ENCODE measurements at regions not wholly inside any gene's neighbourhood (a gene's known extent, or its start where the extent isn't known, plus 50 kb on each side); places are given as distances from the start of the nearest gene placed in this dataset.

DNA sequence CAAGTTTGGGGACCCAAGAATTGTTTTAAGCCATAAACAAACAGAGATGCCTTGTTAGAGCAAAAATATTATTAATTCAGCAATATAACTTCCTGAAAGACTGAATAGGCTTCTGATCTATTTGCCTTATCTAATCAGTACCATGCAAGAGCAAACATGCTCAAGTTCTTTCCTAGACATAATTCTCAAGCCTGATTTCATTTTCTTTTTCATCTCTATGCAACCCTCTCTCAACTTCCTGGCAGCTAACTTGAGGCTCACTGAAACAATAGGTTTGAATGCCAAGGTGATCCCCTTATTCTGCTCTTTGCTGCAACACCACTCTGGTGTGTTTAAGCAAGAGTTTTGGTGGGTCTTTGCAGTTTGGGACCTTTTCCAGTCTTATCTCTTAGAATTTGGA, 230.9 kb upstream of the CD96 start:
- no peak for DNase-seq (ENCODE audit: extremely low read depth, low read depth)

DNA sequence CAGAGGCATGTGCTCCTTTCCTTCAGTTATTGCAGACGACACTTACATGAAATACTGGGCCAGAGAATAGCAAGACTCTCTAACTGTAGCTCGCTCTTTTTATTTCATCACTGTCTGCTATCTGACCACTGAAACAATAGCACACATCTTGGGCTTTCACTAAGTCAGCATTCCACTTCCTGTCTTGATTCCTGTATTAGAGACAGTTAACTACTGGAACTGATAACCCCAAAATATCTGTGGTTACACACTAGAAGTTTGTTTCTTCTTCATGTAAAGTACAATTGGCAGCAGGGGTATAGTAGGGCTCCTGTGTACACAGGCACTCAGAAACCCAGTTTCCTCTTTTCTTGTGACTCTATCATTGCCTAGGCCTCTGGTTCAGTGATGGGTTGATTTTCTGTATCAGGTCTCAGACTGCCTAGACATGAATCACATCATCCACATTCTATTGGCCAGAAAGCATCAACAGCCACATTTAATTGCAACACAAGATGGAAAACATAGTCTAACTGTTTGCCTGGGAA, 230.2 kb upstream of the CD96 start:
- no peak for DNase-seq (ENCODE audit: extremely low read depth, low read depth)

DNA sequence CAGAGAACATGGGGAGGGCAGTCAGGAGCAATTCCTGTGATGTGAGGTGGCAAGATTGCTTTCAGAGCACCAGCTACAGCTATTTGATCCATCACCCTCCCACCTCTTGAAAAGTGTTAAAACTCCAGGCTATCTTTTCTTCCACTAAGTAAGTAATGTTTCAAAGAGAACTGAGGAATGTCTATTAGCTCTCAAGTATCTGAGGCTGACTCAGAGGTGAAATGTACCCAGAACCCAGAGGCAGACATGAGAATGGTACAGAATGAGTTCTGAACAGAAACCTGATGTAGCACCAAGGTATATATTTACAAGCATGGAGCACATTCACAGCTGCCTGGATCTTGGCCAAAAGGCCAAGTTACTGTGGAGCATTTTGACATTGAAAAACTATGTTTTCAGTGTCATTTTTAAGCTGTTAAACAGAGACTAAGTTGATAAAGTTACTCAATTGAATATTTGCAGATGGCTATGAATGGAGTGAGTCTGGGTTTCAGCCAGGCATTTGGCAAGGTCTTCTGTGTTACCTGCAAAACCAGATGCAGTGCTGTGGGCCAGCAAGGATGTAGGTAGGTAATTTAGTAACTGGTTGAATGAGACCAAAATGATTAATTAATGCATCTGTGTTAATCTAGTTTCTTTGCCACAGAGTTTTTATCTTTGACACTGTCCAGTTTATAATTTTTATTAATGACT, 227.7 kb upstream of the CD96 start:
- no peak for DNase-seq (ENCODE audit: extremely low read depth, low read depth)

DNA sequence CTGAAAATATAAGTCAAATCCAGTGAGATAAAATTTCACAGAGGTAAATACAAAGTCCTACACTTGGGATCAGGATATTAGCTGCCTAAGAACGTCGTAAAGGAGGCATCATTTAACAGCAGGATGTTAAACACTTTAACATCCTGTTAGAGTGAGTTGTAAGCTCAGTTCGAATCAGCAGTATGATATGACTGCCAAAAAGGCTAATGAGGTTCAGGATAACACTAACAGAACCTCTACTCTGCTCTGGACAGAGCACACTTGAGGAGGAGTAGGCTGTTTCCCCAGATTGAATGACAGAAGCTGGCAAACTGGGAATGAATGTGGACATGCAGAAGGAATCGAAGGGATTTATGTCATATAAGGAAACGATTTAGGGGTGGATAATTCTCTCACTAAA, 227.1 kb upstream of the CD96 start:
- DNase-seq (ENCODE audit: extremely low read depth, low read depth), result no peak

DNA sequence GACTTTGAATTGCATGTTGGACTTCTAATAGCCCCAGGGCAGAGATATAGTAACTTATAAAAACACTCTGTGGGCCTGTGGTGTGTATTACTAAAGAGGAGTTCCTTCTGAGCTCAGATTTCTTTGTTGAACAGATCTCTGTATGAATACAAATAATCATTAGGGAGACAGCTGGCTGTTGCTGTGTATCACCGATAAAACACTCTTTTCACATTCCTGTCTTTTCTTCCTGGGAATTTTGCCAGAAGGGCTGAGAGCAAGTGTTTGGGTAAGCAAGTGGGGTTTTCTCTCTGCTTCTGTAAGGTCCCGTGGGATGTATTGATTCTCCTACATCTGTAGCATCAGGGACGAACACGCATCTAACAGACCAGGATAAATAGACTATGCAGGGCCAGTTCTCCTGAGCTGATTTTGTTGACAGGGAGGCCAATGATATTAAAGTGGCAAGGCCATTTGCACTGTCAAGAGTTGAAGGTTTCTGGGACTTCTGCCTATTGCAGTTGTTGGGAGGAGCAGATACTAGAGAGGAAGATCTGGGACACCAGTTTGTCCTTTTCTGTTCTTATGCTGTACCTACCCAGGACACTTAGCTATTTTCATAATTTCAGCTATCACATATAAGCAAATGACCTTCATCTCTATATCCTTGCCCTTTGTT, 225.9 kb upstream of the CD96 start:
- DNase-seq (ENCODE audit: extremely low read depth, low read depth), result no peak

DNA sequence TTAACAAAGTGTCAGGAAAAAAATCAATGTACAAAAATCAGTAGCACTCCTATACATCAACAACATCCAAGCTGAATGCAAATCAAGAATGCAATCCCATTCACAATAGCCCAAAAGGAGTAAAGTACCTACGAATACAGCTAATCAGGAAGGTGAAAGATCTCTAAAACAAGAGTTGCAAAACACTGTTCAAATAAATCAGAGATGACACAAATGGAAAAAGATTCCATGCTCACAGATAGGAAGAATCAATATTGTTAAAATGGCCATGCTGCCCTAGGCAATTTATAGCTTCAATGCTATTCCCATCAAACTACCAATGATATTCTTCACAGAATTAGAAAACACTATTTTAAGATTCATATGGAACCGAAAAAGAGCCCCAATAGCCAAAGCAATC, 223.7 kb upstream of the CD96 start:
- DNase-seq (ENCODE audit: extremely low read depth, low read depth), result no peak

DNA sequence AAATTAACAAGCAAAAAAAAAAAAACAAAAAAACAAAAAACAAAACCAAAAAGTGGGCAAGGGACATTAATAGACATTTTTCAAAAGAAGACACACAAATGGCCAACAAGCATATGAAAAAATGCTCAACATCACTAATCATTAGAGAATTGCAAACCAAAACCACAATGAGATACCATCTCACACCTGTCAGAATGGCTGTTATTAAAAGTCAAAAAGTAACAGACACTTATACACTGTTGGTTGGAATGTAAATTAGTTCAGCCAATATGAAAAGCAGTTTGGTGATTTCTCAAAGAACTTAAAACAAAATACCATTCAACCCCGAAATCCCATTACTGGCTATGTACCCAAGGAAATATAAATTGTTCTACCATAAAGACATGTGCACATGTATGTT, 222.4 kb upstream of the CD96 start:
- no peak for DNase-seq (ENCODE audit: extremely low read depth, low read depth)

DNA sequence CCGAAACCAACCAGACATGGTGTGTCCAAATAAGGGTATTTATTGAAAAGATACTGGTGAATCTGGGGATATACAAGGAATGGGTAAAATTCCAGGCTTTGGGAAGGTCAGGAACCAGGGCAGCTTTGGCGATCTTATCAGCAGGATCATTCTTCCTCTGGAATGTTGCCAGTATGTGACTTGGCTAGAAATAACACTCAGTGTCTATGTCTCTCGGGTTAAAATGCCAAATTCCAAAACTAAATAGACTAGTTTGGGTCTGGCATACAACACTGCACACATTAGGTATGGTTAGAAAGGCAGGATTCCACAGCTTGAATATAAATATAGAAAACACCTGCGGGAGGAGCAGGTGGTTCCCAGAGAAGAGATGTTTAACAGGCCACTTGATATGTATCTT, 220.2 kb upstream of the CD96 start:
- no peak for DNase-seq (ENCODE audit: extremely low read depth, low read depth)

DNA sequence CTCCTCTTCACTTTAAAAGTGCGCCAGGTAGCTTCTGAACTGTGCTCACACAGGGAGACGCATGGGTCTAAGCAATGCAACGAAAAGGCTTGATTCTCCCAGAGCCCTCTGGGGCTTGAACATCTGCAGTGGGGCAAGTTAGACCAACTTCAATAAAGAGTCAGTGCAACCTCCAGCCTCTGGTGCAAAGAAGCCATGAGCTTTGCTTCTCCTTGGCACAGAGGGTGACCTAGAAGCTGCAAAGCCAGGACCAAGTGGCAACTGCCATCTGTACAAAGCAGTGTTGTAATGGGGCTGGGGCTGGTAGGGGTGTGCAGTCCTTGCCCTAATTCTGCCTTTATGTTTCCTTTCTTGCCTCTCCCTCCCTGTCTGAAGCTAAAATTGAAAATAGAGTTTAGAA, 219.0 kb upstream of the CD96 start:
- no peak for DNase-seq (ENCODE audit: extremely low read depth, low read depth)

DNA sequence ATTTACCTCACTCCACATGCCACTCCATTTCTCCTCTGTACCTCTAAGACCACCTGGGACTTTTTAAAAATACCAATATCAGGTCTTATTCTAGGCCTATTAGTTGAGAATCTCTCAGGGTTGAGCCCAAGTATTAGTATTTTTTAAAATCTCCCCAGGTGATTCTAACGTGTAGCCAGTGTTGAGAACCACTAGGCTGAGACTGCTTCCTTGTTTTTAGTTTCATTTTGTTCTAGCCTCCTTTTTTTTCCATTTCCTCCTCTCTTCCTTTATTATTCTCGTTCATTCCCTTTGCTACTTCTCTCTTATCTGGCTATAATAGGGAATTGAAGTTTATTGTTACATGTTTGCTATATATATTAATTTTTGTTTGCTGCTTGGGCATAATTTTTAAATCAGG, 217.8 kb upstream of the CD96 start:
- DNase-seq (ENCODE audit: extremely low read depth, low read depth), result no peak

DNA sequence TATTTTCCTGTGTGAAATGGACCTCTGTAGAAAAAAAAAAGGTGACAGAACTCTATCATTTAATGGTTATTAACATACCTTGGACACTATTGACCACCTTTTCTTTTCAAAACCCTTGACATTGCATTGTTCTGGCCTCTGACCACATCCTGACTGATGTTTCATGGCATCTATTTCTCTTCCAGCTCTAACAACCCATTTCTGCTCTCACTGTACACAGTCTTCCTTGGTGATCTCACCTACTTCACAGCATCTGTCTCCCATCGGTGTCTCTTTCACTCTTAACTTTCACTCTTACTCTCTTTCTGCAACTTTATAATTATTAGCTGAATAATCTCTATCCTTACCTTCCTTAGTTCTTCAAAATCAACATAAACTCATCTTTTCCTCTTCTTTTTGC, 217.4 kb upstream of the CD96 start:
- no peak for DNase-seq (ENCODE audit: extremely low read depth, low read depth)

DNA sequence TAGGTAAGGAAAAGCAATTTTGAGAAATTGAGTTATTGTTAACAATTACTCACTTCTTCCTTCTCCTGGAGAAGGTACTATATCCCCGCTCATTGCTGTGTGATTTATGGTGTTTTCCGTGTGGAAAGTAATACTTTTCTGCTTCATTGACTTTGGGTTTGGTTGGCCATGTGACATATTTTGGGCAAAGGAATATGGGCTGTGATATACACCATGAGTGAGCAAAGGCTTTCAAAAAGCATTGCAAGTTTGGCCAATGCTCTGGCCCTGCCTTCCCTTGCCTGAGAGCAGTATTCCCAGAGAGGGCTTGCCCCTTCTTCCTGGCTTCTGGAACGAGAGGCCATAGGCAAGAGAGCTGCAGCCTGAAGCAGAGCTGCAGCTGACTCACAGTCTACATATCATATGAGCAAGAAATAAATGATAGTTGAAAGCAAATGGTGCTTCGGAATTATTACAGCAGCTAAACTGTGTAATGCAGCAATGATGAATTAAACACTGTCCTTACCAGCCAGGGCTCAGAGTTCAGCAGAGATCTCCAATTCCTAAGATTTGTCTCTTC, 216.8 kb upstream of the CD96 start:
- no peak for DNase-seq (ENCODE audit: extremely low read depth, low read depth)

DNA sequence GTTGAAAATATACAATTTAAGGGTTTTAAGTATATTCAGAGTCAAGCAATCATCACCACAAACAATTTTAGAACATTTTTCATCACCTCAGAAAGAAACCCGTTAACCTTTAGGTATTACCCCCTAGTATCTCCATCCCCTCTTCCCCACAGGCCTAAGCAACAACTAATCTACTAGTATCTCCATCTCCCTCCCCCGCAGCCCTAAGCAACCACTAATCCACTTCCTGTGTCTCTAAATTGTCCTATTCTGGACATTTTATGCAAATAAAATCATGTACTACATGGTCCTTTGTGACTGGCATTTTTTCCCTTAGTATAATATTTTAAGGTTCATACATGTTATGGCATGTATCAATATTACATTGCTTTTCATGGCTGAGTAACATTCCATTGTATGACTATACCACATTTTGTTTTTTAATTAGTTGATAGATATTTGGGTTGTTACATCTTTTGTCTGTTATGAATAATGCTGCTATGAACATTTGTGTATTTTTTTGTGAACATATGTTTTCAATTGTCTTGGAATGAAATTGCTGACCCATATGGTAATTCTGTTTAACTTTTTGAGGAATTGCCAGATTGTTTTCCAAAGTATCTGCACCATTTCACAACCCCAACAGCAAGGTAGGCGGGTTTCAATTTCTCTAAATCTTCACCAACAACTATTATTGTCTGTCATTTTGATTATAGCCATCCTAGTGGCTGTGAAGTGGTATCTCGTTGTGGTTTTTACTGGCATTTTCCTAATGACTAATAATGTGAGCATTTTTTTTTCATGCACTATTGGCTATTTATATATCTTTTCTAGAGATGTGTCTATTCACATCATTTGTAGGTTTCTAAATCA, 215.6 kb upstream of the CD96 start:
- DNase-seq (ENCODE audit: extremely low read depth, low read depth), result no peak

DNA sequence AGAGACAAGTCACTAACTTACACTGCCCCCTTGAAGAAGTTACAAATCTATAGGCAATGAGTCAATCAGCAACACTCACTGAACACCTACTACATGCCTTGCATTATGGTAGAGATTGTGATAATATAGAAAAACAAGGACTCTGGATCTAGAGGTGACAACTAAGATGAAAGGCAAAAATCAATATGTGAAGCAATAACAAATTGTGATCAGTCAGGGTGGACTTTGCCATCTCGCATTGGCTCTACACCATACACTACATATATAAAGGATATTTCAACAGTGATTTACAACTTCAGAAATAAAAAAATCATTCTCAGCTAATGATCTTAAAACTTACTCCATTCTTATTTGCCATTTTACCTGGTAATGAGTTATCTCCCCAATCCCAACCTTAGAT, 210.7 kb upstream of the CD96 start:
- DNase-seq (ENCODE audit: extremely low read depth, low read depth), result no peak

DNA sequence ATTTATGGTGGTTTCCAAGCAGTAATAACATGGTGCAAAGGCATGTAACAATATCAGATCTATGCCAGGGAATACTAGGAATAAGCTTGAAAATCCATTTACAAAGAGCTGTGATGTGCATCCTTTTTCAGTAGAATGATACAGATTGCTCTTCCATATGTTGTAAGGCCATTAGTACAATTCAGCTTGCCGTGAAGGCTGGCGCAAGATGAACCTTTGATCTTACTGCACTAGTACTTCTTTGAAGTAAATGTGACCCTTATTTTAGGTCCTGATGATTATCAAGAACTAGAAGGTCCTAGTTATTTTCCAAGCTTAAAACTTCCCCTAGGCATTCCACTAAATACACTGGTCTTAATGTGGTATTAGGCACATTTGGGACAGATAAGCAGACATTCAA, 210.1 kb upstream of the CD96 start:
- no peak for DNase-seq (ENCODE audit: extremely low read depth, low read depth)

DNA sequence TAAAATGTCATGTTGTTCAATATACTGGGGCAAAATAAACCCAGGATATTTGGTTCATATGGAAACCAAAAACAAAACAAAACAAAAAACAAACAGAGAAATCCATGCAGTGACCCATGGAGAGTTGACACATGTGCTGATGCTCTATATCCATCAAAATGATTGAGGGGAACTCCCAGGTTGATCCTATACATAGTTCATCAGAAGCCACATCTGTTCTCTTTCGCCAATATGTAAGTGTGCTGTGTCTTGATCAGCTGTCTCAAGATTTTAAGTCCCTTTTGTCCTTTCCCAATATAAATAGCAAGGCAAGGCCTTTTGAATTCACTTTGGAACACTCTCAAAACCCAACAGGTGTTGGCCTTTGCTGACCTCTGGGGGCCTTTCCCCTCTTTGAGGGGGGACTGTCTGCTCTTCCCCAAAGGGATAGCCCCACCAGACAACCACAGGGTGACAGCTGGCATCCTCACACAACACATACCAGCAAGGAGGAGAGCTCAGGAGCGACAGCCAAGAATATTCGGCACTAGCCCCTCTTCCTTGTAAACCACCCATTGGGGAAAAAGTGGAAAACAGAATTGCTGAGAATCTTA, 209.4 kb upstream of the CD96 start:
- no peak for DNase-seq (ENCODE audit: extremely low read depth, low read depth)

DNA sequence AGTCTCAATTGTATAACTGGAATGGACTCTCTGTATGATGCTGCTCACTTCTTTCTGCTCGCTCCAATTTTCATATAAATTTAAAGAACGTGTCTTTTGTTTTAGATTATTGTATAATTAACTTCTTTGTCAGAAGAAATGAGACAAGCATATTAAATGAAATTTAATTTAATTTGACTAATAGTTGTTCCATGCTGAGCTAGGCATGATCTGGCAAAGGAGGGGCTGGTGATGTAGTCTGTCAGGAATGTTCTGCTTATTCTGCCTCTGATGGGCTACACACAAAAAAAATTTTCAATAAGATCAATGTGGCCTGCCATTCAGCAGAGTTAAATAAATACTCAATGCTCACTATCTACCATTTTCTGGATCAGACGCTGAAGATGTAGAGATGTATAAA, 208.4 kb upstream of the CD96 start:
- DNase-seq (ENCODE audit: extremely low read depth, low read depth), result no peak

DNA sequence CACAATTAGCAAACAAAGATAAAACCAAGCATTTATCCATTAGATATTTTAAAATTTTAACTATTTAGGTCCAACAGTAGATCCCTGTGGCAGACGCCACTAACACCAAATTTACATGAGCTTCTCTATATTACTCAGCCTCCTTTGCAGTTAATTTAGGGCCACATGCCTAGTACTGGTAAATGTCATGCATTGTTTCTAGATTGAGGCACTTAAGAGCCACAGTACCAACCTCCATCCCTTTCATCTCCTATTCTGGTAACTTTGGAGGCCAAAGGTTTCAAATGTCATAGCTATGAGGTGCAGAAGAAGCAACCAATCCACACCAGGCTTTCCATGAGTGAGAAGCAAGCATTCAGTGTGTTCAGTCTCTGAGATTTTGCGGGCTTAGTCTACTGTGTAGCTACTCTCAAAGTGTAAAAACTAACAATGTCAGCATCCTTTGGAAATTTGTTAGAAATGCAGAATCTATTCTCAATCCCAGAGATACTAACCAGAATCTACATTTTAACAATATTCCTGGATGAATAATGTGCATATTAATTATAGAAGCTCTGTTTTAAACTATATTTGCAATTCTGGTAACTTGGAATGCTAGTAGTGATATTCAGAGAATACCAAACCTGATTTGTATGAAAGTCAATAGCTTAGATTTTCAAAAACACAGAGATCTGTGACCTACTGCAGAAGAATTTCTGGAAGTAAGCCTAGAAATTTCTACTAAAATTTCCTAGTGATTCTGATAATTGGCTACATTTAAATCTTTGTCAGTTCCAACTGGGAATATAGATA, 206.3 kb upstream of the CD96 start:
- DNase-seq (ENCODE audit: extremely low read depth, low read depth), result no peak

DNA sequence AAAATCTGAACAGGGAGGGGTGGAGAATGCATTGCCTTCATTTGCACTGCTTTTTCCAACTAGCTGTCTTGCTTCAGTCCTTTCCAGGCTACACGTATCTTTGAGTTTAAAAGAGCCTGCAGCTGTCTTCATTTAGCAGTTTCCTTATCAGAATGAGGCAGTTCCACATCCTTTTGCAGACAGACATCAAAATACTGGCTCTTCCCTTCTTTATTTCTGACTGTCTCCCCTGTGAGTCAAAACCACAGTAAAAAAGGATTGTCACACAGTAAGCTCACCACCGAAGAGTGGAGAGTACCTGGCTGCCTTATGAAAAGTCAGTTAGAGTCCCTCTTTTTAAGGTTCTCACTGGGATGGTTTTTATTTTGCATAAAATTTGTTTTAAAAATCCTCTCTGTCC, 205.5 kb upstream of the CD96 start:
- DNase-seq (ENCODE audit: extremely low read depth, low read depth), result no peak

DNA sequence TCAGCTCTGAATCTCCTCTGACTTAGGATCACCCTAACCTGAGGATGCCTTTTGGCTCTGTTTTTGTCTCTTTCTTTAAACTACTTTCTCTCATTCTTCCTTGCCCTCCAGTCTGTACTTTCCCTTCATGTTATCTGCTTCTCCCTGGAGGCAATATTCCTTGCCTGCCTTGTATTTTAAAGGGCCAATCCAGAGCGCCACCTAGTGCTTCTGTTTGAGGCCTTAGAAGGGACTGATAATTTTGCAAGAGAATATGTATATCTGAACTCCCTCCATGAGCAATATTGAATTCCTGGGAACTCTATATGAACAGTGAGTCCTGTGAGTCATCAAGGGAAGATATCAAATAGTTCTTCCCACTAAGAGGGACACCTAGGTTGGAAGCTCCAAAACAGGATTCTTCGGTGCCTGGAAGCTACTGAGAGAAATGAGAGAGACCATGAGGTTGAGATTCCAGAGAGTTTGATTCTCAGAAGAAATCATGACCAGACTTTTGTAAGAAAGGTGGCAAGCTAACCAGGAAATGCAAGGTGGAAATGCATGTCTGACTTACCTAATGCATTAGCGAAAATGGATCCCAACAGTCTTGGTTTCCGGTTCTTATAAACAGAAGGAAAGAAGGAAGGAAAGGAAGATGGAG, 203.8 kb upstream of the CD96 start:
- peak; percentile 26 for DNase-seq (ENCODE audit: extremely low read depth, low read depth)
